Naive thymus-derived CD4-positive, alpha-beta T cell (primary cell): ENCODE measurements at regions not wholly inside any gene's neighbourhood (a gene's known extent, or its start where the extent isn't known, plus 50 kb on each side); places are given as distances from the start of the nearest gene placed in this dataset.
"Not testable (repeated sequence)": the region's sequence is repeated elsewhere in the genome, so short reads cannot be mapped to it uniquely, and the experiment has no call there.

Experiments used
- ATAC-seq: fragments of 150-1000 bp; cut with Tn5 transposase; 2 replicates; pipeline ENCODE4 v1.10.0; 2021; ENCODE audit warnings: mild to moderate bottlenecking, moderate library complexity
- CTCF ChIA-PET: fragments of 350-600 bp; sonication (Branson Sonifier 250); formaldehyde crosslinking; loops from one replicate; lab custom pipeline; 2021; ENCODE audit warnings: antibody characterized with exemption; lab: Charles Lee
- POLR2A ChIA-PET: fragments of 350-600 bp; sonication (Branson Sonifier 250); formaldehyde crosslinking; loops from one replicate; lab custom pipeline; 2021; ENCODE audit warnings: antibody characterized with exemption, inconsistent platforms; lab: Charles Lee
- DNase-seq, 9 donors: peaks; one replicate each; pipeline versions ENCODE4 v3.0.0 to v3.0.0-alpha.2; 2020 to 2022; ENCODE audit warnings: mixed read lengths in 1 of 9
- H3K27ac ChIP-seq: one replicate; pipeline ENCODE4 v1.7.0; 2013; ENCODE audit warnings: mild to moderate bottlenecking, low read depth, low read length, moderate library complexity
- H3K27me3 ChIP-seq, 2 donors: one replicate each; pipeline ENCODE4 v1.7.0; 2013; ENCODE audit warnings: low read length in 2 of 2, mild to moderate bottlenecking in 2 of 2, moderate library complexity in 2 of 2; ENCODE audit not compliant: control insufficient read depth in 2 of 2, insufficient read depth in 2 of 2
- H3K36me3 ChIP-seq, 3 experiments: 1 replicate in 2 of 3; 2 replicates in 1 of 3; pipeline ENCODE4 v1.7.0; 2013; ENCODE audit warnings: low read length in 3 of 3, mild to moderate bottlenecking in 3 of 3, moderate library complexity in 1 of 3; ENCODE audit not compliant: insufficient read depth in 3 of 3, control insufficient read depth in 2 of 3
- H3K4me1 ChIP-seq, 2 donors: one replicate each; pipeline ENCODE4 v1.7.0; 2013; ENCODE audit warnings: low read length in 2 of 2, mild to moderate bottlenecking in 2 of 2, moderate library complexity in 1 of 2; ENCODE audit not compliant: control insufficient read depth in 2 of 2, insufficient read depth in 2 of 2
- H3K4me3 ChIP-seq: 2 replicates; pipeline ENCODE4 v1.7.0; 2013; ENCODE audit warnings: mild to moderate bottlenecking, low read length
- H3K9me3 ChIP-seq, 3 experiments: 1 replicate in 2 of 3; 2 replicates in 1 of 3; pipeline ENCODE4 v1.7.0; 2013; ENCODE audit warnings: low read length in 3 of 3; ENCODE audit not compliant: control insufficient read depth in 2 of 3
- H3K27ac Mint-ChIP-seq, 9 donors: one replicate each; pipeline ENCODE4 v1.8.0; 2020 to 2022; ENCODE audit warnings: mixed read lengths in 9 of 9, mild to moderate bottlenecking in 8 of 9, moderate library complexity in 5 of 9, inconsistent platforms in 2 of 9
- H3K27me3 Mint-ChIP-seq, 5 donors: one replicate each; pipeline ENCODE4 v1.8.0; 2021 to 2022; ENCODE audit warnings: mixed read lengths in 5 of 5, mild to moderate bottlenecking in 1 of 5
- H3K36me3 Mint-ChIP-seq, 5 donors: one replicate each; pipeline ENCODE4 v1.8.0; 2020 to 2022; ENCODE audit warnings: mixed read lengths in 5 of 5, mild to moderate bottlenecking in 3 of 5, inconsistent platforms in 1 of 5
- H3K4me1 Mint-ChIP-seq, 7 donors: one replicate each; pipeline ENCODE4 v1.8.0; 2020 to 2022; ENCODE audit warnings: mixed read lengths in 7 of 7, mild to moderate bottlenecking in 3 of 7, inconsistent platforms in 1 of 7
- H3K4me3 Mint-ChIP-seq, 10 donors: one replicate each; pipeline ENCODE4 v1.8.0; 2020 to 2022; ENCODE audit warnings: mild to moderate bottlenecking in 10 of 10, mixed read lengths in 10 of 10, moderate library complexity in 6 of 10, inconsistent platforms in 2 of 10
- H3K9me3 Mint-ChIP-seq, 11 donors: one replicate each; pipeline ENCODE4 v1.8.0; 2020 to 2022; ENCODE audit warnings: mixed read lengths in 11 of 11, mild to moderate bottlenecking in 4 of 11, inconsistent platforms in 1 of 11, moderate library complexity in 1 of 11
- intact Hi-C, 2 donors: fragments of 100-400 bp; cut with micrococcal nuclease; formaldehyde crosslinking; loops; one replicate each; pipeline ENCODE4 v1.15.1; 2023

DNA sequence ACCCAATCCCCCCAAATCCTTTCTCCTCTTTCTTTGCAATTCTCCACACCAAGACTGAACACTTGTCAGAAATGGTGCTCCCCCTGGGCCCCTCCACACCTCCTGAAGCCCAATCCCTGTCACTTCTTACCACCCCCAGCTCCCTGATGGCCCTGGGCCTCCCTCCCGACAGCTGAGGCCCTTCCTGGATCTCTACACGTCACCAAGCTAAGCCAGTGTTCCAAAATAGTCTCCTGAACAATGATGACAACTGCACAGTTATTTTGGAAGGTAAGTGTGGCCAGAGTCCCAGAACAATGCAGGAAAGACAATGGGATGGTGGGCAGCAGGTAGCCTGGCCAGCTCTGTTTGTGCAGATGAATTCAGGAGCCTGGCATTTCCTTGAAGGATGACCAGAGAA, 63.7 kb upstream of the PRSS3 start:
- no peak overlapping the region for H3K4me3 ChIP-seq
- intact Hi-C loops, result no loop called here
- no peak overlapping the region for H3K27ac ChIP-seq
- peaks cover 19 to 44% (median 31%) of the 10 kb centered on the region in 5 donors for H3K27me3 Mint-ChIP-seq
- peaks cover 0 to 4% (median 0%) of the 10 kb centered on the region in 5 donors for H3K36me3 Mint-ChIP-seq
- ATAC-seq, result no peak
- no peaks in the 10 kb centered on the region for H3K9me3 ChIP-seq
- H3K27me3 ChIP-seq, result no peaks in the 10 kb centered on the region
- H3K4me1 Mint-ChIP-seq, result no peaks in the 10 kb centered on the region
- H3K36me3 ChIP-seq, result no peaks in the 10 kb centered on the region
- peaks cover 0 to 17% (median 4%) of the 10 kb centered on the region in 11 donors for H3K9me3 Mint-ChIP-seq
- no peaks in the 10 kb centered on the region for H3K4me1 ChIP-seq
- POLR2A ChIA-PET, result no interaction called here
- CTCF ChIA-PET, result interaction anchor here (0.6 kb wide), 2 partner anchors 67 to 568 kb away, joined by 3 read pairs; no protein-coding TSS in a partner anchor
- no peak overlapping the region for H3K4me3 Mint-ChIP-seq
- no peak overlapping the region for H3K27ac Mint-ChIP-seq
- DNase-seq, result no peak

DNA sequence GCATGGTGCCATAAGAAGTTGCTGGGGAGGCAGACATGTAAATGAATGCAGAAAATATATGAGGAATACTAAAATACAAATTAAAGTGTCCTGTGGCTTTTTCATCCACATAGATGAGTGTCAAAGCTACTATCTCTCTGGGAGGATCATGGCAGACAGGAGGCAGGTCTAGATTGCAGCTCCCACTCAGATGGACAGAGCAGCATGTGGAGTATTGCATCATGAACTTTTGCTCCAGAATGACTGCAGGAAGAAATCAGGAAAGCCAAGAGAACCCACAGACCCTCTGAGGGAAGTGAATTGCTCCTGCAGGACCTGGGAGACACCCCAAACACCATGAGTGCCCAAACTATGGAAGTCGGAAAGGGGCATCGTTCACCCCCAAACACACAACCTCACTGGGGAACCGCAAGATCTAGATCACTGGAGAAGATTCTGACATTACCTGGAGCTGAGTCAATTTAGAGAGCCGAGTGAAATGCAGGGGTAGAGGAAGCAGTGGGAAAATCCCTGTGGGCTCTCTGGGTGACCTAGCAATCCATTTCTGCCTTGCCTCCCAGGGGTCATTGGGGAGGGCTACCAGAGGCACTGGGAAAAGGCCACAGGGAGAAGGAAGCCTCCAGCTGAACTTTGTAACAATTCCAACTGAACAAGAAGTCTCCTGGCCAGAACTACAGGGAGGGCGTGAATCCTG, 61.0 kb upstream of the PRSS3 start:
- Mint-ChIP-seq H3K27me3 (peaks cover 22 to 52% (median 40%) of the 10 kb centered on the region in 5 donors), H3K9me3 (peaks cover 0 to 27% (median 10%) of the 10 kb centered on the region in 11 donors)
- H3K27me3 ChIP-seq, H3K4me3 Mint-ChIP-seq, intact Hi-C loops, CTCF ChIA-PET, H3K4me3 ChIP-seq, H3K36me3 ChIP-seq, POLR2A ChIA-PET, H3K9me3 ChIP-seq, ATAC-seq, DNase-seq, H3K4me1 Mint-ChIP-seq, H3K4me1 ChIP-seq, H3K27ac ChIP-seq, H3K36me3 Mint-ChIP-seq, H3K27ac Mint-ChIP-seq: not testable (repeated sequence)

DNA sequence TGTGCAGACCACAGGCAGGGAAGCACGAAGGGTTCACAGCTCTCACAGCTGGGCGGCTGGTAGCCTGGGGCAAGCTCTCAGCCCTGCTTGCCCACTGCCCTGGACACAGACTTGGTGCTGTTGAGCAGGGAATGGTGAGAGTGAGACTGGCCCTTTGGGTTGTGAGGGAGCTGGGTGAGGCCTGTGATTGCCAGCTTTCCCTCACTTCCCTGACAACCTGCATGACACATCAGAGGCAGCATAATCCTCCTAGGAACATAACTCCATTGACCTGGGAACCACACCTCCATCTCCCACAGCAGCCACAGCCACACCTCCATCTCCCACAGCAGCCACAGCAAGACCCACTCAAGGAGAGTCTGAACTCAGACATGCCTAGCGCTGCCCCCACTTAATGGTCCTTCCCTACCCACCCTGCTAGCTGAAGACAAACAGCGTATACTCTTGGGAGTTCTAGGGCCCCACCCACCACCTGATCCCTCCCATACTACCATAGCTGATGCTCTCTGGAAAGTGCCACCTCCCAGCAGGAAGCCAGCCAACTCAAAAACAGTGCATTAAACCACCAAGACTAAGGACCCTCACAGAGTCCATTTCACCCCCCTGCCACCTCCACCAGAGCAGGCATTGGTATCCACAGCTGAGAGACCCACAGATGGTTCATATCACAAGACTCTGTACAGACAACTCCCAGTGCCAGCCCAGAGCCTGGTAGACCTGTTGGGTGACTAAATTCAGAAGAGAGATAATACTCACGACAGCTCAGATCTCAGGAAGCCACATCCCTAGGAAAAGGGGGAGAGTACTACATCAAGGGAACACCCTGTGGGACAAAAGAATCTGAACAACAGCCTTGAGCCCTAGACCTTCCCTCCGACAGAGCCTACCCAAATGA, 60.2 kb upstream of the PRSS3 start:
- H3K4me3 Mint-ChIP-seq, intact Hi-C loops, POLR2A ChIA-PET, H3K4me1 Mint-ChIP-seq, DNase-seq, H3K4me3 ChIP-seq, H3K27me3 ChIP-seq, CTCF ChIA-PET, H3K36me3 ChIP-seq, H3K4me1 ChIP-seq, H3K36me3 Mint-ChIP-seq, H3K27ac Mint-ChIP-seq, H3K9me3 ChIP-seq, ATAC-seq, H3K27ac ChIP-seq: not testable (repeated sequence)
- Mint-ChIP-seq H3K27me3 (peaks cover 24 to 48% (median 38%) of the 10 kb centered on the region in 5 donors), H3K9me3 (peaks cover 3 to 32% (median 17%) of the 10 kb centered on the region in 11 donors)

- H3K27ac ChIP-seq, result no peak overlapping the region
- peak; percentile 47 for ATAC-seq
Measured at GRCh38 chr9:33737811-33738606, 57.4 kb upstream of the PRSS3 start.

DNA sequence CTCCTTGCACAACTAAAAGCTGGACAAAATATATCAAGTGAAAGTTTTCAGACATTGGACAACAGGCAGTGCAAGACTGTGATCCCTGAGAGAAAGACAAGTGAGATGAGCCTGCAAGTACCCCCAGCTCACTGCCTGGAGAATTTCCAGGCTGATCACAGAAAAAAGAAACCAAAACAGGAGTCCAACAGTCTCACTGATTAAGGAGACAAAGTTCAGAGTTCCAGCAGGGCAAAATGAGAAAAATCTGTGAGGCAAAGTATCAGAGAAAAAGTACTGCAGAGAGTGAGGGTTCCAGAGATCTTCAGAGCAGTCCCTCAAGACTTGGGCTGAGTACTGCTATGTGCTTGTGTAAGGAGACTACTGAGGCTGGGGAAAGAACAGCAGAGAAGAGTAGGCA, 56.0 kb upstream of the PRSS3 start:
- Mint-ChIP-seq H3K4me1 (peaks cover 0 to 3% (median 0%) of the 10 kb centered on the region in 7 donors), H3K4me3 (no peak overlapping the region), H3K9me3 (peaks cover 4 to 51% (median 19%) of the 10 kb centered on the region in 11 donors), H3K36me3 (peaks cover 0 to 12% (median 5%) of the 10 kb centered on the region in 5 donors), H3K27me3 (peaks cover 23 to 51% (median 37%) of the 10 kb centered on the region in 5 donors), H3K27ac (no peak overlapping the region)
- Histone ChIP-seq H3K36me3 (no peaks in the 10 kb centered on the region), H3K4me3 (no peak overlapping the region), H3K9me3 (peaks cover 0 to 8% (median 0%) of the 10 kb centered on the region in 3 experiments), H3K4me1 (no peaks in the 10 kb centered on the region), H3K27ac (no peak overlapping the region), H3K27me3 (no peaks in the 10 kb centered on the region)
- no peak for DNase-seq
- ChIA-PET POLR2A (no interaction called here), CTCF (no interaction called here)
- ATAC-seq, result no peak
- intact Hi-C loops, result no loop called here

More at GRCh38 chr9:33737811-33738606, 57.4 kb upstream of the PRSS3 start:
- no peaks in the 10 kb centered on the region for H3K36me3 ChIP-seq
- H3K27me3 ChIP-seq, result no peaks in the 10 kb centered on the region
- Mint-ChIP-seq H3K36me3 (peaks cover 0 to 9% (median 5%) of the 10 kb centered on the region in 5 donors), H3K4me1 (peaks cover 0 to 3% (median 0%) of the 10 kb centered on the region in 7 donors), H3K9me3 (peaks cover 4 to 44% (median 19%) of the 10 kb centered on the region in 11 donors), H3K27ac (no peak overlapping the region), H3K27me3 (peaks cover 25 to 45% (median 35%) of the 10 kb centered on the region in 5 donors), H3K4me3 (no peak overlapping the region)
- CTCF ChIA-PET, result no interaction called here
- intact Hi-C loops, result loop anchor here in 1 of 2 donors (1.0 kb wide), 1 partner anchor 40 kb away; no protein-coding TSS in a partner anchor
- H3K4me1 ChIP-seq, result no peaks in the 10 kb centered on the region
- peaks cover 0 to 8% (median 0%) of the 10 kb centered on the region in 3 experiments for H3K9me3 ChIP-seq
- no peak overlapping the region for H3K4me3 ChIP-seq
- DNase-seq, result no peak
- POLR2A ChIA-PET, result no interaction called here

DNA sequence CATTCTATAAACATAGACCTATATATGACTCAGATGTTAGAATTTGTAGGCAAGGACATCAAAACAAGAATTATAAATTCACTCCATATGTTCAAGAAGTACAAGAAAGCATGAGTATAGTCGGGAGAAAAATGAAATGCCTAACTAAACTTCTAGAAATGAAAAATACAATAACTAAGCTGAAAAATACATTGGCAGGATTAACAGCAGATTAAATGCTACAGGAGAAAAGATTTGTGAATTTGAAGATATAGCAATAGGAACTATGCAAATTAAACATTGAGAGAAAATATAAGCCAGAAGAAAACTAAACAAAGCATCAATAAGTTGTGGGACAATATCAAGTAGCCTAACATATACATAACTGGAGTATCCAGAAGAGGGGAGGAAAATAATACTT, 55.3 kb upstream of the PRSS3 start:
- Histone ChIP-seq H3K4me1 (no peaks in the 10 kb centered on the region), H3K27me3 (no peaks in the 10 kb centered on the region), H3K4me3 (no peak overlapping the region), H3K27ac (no peak overlapping the region), H3K9me3 (peaks cover 0 to 8% (median 0%) of the 10 kb centered on the region in 3 experiments), H3K36me3 (no peaks in the 10 kb centered on the region)
- H3K9me3 Mint-ChIP-seq, result peaks cover 4 to 51% (median 19%) of the 10 kb centered on the region in 11 donors
- peaks cover 0 to 3% (median 0%) of the 10 kb centered on the region in 7 donors for H3K4me1 Mint-ChIP-seq
- intact Hi-C loops, result no loop called here
- ChIA-PET CTCF (no interaction called here), POLR2A (no interaction called here)
- no peak overlapping the region for H3K4me3 Mint-ChIP-seq
- peaks cover 0 to 12% (median 5%) of the 10 kb centered on the region in 5 donors for H3K36me3 Mint-ChIP-seq
- no peak for ATAC-seq
- no peak overlapping the region for H3K27ac Mint-ChIP-seq
- no peak for DNase-seq
- peaks cover 18 to 51% (median 34%) of the 10 kb centered on the region in 5 donors for H3K27me3 Mint-ChIP-seq
